Fibroblast of pulmonary artery (primary cell): ENCODE measurements at regions not wholly inside any gene's neighbourhood (a gene's known extent, or its start where the extent isn't known, plus 50 kb on each side); places are given as distances from the start of the nearest gene placed in this dataset.

ENCODE experiments used
- DNase-seq: peaks from one replicate; pipeline ENCODE4 v3.0.0-alpha.2; 2010; ENCODE audit warnings: low read depth
- H3K4me3 ChIP-seq: replicated peaks from 2 replicates; pipeline ENCODE4 v1.5.1; 2011; ENCODE audit warnings: low read depth, mild to moderate bottlenecking, control low read depth, low read length, moderate library complexity
- CTCF ChIP-seq: IDR thresholded peaks from 2 replicates; pipeline ENCODE4 v1.5.1; 2011; ENCODE audit warnings: mild to moderate bottlenecking, control low read depth, low read length, inconsistent platforms; ENCODE audit errors: missing control alignments

DNA sequence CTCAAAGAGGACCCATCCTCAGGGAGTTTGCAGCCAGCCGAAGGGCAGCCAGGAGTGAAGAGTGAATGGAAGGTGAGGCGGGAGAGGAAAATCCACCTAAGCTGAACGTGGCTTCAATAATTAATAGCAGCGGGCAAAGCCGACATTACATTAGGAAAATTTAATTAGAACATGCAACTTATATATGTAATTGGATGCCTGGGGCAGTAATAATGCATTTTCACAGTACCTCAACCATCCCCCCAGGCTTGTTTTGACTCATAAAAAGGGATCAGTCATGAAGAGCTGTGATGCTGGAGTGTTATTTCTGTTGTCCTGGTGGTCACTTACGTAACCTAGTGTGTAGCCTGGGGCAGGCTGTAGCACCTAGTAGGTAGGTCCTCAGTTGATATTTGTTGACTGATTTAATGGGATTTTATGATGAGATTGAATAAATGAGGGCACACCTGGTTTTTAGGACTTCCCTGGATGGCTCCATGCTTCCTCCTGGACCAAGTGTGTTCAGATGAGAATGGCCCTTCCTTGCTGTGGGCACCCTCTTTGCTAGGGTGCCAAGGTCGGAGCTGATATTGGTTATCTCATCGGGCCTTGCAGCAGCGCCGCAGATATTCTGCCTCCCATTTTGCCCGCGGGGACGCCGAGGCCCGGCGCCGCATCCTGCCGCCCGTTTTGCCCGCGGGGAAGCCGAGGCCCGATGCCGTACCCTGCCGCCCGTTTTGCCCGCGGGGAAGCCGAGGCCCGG, 128.8 kb downstream of the CDH26 start:
- TF ChIP-seq CTCF = no peak
- no peak overlapping the region for H3K4me3 ChIP-seq
- DNase-seq = no peak

DNA sequence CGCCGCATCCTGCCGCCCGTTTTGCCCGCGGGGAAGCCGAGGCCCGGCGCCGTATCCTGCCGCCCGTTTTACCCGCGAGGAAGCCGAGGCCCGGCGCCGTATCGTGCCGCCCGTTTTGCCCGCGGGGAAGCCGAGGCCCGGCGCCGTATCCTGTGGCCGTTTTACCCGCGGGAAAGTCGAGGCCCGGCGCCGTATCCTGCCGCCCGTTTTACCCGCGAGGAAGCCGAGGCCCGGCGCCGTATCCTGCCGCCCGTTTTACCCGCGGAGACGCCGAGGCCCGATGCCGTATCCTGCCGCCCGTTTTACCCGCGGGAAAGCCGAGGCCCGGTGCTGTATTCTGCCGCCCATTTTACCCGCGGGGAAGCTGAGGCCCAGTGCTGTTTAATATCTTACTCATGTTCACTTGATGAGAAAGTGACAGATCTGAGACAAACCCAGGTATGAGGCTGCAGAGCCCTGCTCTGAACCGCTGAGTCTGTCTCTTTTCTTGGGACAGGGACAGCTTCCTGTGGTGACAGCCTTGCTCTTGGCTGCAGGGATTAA, 129.4 kb downstream of the CDH26 start:
- no peak for DNase-seq
- no peak for TF ChIP-seq CTCF
- H3K4me3 ChIP-seq = no peak overlapping the region

DNA sequence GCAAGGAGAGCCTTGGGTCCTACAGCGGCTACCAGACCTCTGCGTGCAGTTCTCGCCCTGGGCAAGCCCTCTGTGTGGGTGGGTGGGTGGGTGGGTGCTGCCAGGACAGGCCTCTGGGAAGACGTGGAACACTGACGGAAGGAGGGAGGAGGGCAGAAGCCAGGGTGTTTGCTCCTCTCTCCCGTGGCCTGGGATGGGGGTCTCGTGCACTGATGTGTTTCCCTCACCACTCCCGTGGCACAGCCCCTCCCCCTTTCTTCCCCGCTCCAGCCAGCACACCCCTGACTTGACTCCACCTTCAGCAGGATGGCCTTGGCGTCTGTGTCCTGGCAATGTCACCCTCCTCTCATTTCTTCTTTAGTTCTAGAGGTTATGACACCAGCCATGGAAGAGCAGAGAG, 130.0 kb downstream of the CDH26 start:
- H3K4me3 ChIP-seq = no peak overlapping the region
- no peak for TF ChIP-seq CTCF
- no peak for DNase-seq

- no peak for DNase-seq
- TF ChIP-seq CTCF = no peak
- no peak overlapping the region for H3K4me3 ChIP-seq
Measured at GRCh38 chr20:60090631-60091030, 132.4 kb downstream of the CDH26 start.

GRCh38 chr20:60091305-60091704, 133.1 kb downstream of the CDH26 start:
- no peak for TF ChIP-seq CTCF
- H3K4me3 ChIP-seq = no peak overlapping the region
- no peak for DNase-seq

GRCh38 chr20:60091861-60092260, 133.6 kb downstream of the CDH26 start:
- H3K4me3 ChIP-seq = no peak overlapping the region
- no peak for DNase-seq
- no peak for TF ChIP-seq CTCF

DNA sequence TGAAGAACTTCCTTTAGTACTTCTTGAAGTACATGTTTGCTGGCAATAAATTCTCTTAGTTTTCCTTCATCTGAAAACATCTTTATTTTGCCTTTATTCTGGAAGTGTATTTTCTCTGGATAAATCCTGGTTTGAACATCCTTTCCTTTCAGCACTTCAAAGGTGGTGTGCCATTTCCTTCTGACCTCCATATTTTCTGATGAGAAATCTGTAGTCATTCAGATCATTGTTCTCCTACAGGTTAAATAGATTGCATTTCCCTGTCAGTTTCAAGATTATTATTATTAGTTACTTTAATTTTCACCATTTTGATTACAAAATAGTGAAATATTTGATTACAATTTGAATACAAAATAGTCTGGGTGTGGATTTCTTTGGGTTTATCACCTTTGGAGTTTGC, 134.5 kb downstream of the CDH26 start:
- no peak overlapping the region for H3K4me3 ChIP-seq
- no peak for DNase-seq
- no peak for TF ChIP-seq CTCF
